ENCODE measurements at regions not wholly inside any gene's neighbourhood (a gene's known extent, or its start where the extent isn't known, plus 50 kb on each side); places are given as distances from the start of the nearest gene placed in this dataset.

GRCh38 chr5:160485364-160485969 lies 63.8 kb downstream of the PTTG1 start:
- TF ChIP-seq, protein P1, sequence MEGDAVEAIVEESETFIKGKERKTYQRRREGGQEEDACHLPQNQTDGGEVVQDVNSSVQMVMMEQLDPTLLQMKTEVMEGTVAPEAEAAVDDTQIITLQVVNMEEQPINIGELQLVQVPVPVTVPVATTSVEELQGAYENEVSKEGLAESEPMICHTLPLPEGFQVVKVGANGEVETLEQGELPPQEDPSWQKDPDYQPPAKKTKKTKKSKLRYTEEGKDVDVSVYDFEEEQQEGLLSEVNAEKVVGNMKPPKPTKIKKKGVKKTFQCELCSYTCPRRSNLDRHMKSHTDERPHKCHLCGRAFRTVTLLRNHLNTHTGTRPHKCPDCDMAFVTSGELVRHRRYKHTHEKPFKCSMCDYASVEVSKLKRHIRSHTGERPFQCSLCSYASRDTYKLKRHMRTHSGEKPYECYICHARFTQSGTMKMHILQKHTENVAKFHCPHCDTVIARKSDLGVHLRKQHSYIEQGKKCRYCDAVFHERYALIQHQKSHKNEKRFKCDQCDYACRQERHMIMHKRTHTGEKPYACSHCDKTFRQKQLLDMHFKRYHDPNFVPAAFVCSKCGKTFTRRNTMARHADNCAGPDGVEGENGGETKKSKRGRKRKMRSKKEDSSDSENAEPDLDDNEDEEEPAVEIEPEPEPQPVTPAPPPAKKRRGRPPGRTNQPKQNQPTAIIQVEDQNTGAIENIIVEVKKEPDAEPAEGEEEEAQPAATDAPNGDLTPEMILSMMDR (IDR thresholded peaks at IDR 0.05; ENCODE audit: borderline replicate concordance, extremely low read depth, insufficient read depth): no peak
- no peak overlapping the region for H3K9ac ChIP-seq (ENCODE audit: low read length in 3 of 3)
- intact Hi-C loops (cut with DNase I): no loop called here
- H3K4me1 ChIP-seq (ENCODE audit: control insufficient read depth in 2 of 3, insufficient read depth in 2 of 3, low read depth in 1 of 3, low read length in 3 of 3): no peaks in the 10 kb centered on the region
- no peak overlapping the region for H3K4me3 ChIP-seq (ENCODE audit: low read length in 3 of 3)
- H3K27ac ChIP-seq (ENCODE audit: low read depth in 2 of 2, low read length in 2 of 2): no peak overlapping the region
- H3K36me3 ChIP-seq (ENCODE audit: control insufficient read depth in 2 of 3, insufficient read depth in 3 of 3, low read length in 3 of 3): no peaks in the 10 kb centered on the region
- DNase-seq: no peak
- no peak for FAIRE-seq
- H3K27me3 ChIP-seq (ENCODE audit: control insufficient read depth, insufficient read depth, low read length): no peaks in the 10 kb centered on the region
- no peaks in the 10 kb centered on the region for H3K9me3 ChIP-seq (ENCODE audit: control insufficient read depth in 2 of 3, insufficient read depth in 1 of 3, low read length in 3 of 3)

DNA sequence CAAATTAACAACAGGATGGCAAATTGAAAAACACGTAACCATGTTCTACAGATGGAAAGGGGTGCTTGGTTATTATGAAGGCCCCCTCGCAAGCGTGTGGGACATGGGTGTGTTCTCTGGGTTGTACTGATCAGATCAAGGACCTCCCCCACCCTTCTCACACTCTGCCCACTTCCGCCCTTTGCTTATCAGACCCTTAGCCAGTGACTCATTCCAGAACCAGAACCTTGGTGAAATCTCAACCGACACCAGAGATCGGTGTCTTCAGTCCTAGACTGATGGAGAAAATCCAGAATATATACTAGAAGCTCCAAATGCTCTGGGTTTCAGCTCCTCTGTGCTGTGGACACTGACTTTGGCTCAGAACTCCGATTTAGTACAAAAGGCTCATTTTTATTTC lies 64.9 kb downstream of the PTTG1 start:
- Histone ChIP-seq H3K27ac (ENCODE audit: low read depth in 2 of 2, low read length in 2 of 2) (no peak overlapping the region), H3K9me3 (ENCODE audit: control insufficient read depth in 2 of 3, insufficient read depth in 1 of 3, low read length in 3 of 3) (no peaks in the 10 kb centered on the region), H3K27me3 (ENCODE audit: control insufficient read depth, insufficient read depth, low read length) (no peaks in the 10 kb centered on the region), H3K4me3 (ENCODE audit: low read length in 3 of 3) (no peak overlapping the region), H3K9ac (ENCODE audit: low read length in 3 of 3) (no peak overlapping the region), H3K4me1 (ENCODE audit: control insufficient read depth in 2 of 3, insufficient read depth in 2 of 3, low read depth in 1 of 3, low read length in 3 of 3) (no peaks in the 10 kb centered on the region), H3K36me3 (ENCODE audit: control insufficient read depth in 2 of 3, insufficient read depth in 3 of 3, low read length in 3 of 3) (no peaks in the 10 kb centered on the region)
- intact Hi-C loops (cut with DNase I): no loop called here
- no peak for DNase-seq
- FAIRE-seq: no peak
- TF ChIP-seq, protein P1 (IDR thresholded peaks at IDR 0.05; ENCODE audit: borderline replicate concordance, extremely low read depth, insufficient read depth): no peak

DNA sequence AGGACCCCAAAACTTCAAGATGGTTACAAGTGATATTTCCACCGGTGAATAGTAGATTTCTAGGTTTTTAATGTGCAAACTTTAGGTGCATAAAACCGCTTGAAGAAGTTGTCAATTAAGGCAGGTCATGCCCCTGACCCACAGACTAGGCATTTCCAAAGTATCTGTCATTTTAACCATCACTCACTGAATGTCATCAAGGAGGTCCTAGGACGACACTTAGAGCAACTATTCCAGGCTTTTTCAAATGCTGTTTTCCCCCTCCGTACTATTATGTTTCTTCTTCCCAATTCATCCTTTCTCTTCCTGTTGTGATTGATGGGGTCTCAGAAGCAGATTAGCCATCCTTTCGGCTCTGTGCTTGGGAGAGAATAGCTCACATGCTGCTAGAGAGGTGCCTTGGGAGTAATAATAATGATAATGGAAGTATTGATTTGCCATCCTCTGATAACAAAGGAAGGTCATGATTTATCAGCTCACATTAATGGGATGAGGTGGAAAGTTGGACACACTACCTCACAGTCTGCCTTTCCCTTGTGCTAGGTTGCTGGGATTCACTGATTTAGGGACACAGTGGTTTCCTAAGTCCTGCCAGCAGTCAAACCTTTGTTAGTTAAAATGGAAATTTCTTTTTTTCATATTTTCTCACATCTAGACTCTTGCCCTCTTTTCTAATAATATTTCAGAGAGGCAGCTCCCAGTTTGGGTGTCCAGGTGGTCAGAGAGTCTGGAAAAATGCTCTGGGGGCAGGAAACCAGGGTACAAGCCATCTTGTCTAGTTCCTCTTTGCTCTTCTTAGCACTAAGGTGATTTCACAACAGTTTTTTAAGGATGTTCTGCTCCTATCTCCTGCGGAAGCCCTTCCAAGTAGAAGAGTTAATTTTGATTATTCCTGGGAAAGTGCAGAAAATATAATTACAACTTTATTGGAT lies 67.0 kb downstream of the PTTG1 start:
- Histone ChIP-seq H3K4me3 (ENCODE audit: low read length in 3 of 3) (no peak overlapping the region), H3K27me3 (ENCODE audit: control insufficient read depth, insufficient read depth, low read length) (no peaks in the 10 kb centered on the region), H3K27ac (ENCODE audit: low read depth in 2 of 2, low read length in 2 of 2) (no peak overlapping the region), H3K4me1 (ENCODE audit: control insufficient read depth in 2 of 3, insufficient read depth in 2 of 3, low read depth in 1 of 3, low read length in 3 of 3) (no peaks in the 10 kb centered on the region), H3K9ac (ENCODE audit: low read length in 3 of 3) (no peak overlapping the region), H3K9me3 (ENCODE audit: control insufficient read depth in 2 of 3, insufficient read depth in 1 of 3, low read length in 3 of 3) (no peaks in the 10 kb centered on the region), H3K36me3 (ENCODE audit: control insufficient read depth in 2 of 3, insufficient read depth in 3 of 3, low read length in 3 of 3) (no peaks in the 10 kb centered on the region)
- DNase-seq: no peak
- FAIRE-seq: no peak
- TF ChIP-seq, protein P1 (IDR thresholded peaks at IDR 0.05; ENCODE audit: borderline replicate concordance, extremely low read depth, insufficient read depth): no peak
- intact Hi-C loops (cut with DNase I): no loop called here
